IPS-NIHi7 (cell line): ENCODE measurements at regions not wholly inside any gene's neighbourhood (a gene's known extent, or its start where the extent isn't known, plus 50 kb on each side); places are given as distances from the start of the nearest gene placed in this dataset.
"Not testable (repeated sequence)": the region's sequence is repeated elsewhere in the genome, so short reads cannot be mapped to it uniquely, and the experiment has no call there.

Experiments used
- DNase-seq: peaks from one replicate; pipeline ENCODE4 v3.0.0; 2012; ENCODE audit warnings: mixed read lengths; ENCODE audit errors: extremely low spot score

GRCh38 chr6:138656364-138657064 is 117.1 kb upstream of the CCDC28A start:
- no peak for DNase-seq

- no peak for DNase-seq
Observed at GRCh38 chr6:138657065-138657425, 116.5 kb upstream of the CCDC28A start.

- DNase-seq, result no peak
Observed at GRCh38 chr6:138659998-138660397, 113.6 kb upstream of the CCDC28A start.

GRCh38 chr6:138662471-138662870 is 111.1 kb upstream of the CCDC28A start:
- no peak for DNase-seq

- DNase-seq, result no peak
Observed at GRCh38 chr6:138663892-138664291, 109.7 kb upstream of the CCDC28A start.

GRCh38 chr6:138664745-138665144 is 108.8 kb upstream of the CCDC28A start:
- DNase-seq, result no peak

GRCh38 chr6:138666636-138667035 is 106.9 kb upstream of the CCDC28A start:
- DNase-seq, result no peak

- no peak for DNase-seq
Observed at GRCh38 chr6:138667408-138667807, 106.2 kb upstream of the CCDC28A start.

GRCh38 chr6:138671351-138671750 is 102.2 kb upstream of the CCDC28A start:
- DNase-seq, result no peak

GRCh38 chr6:138673346-138674014 is 100.1 kb upstream of the CCDC28A start:
- no peak for DNase-seq

GRCh38 chr6:138674444-138674843 is 99.1 kb upstream of the CCDC28A start:
- not testable (repeated sequence) for DNase-seq

GRCh38 chr6:138677538-138677937 is 96.0 kb upstream of the CCDC28A start:
- no peak for DNase-seq

- no peak for DNase-seq
Observed at GRCh38 chr6:138678168-138678567, 95.4 kb upstream of the CCDC28A start.

- DNase-seq, result no peak
Observed at GRCh38 chr6:138680085-138680484, 93.5 kb upstream of the CCDC28A start.

GRCh38 chr6:138681627-138682026 is 91.9 kb upstream of the CCDC28A start:
- no peak for DNase-seq

GRCh38 chr6:138682704-138683527 is 90.7 kb upstream of the CCDC28A start:
- DNase-seq, result no peak

GRCh38 chr6:138685257-138685656 is 88.3 kb upstream of the CCDC28A start:
- DNase-seq, result no peak

- DNase-seq, result no peak
Observed at GRCh38 chr6:138685781-138686180, 87.8 kb upstream of the CCDC28A start.

GRCh38 chr6:138688580-138688979 is 85.0 kb upstream of the CCDC28A start:
- DNase-seq, result no peak

GRCh38 chr6:138689849-138690248 is 83.7 kb upstream of the CCDC28A start:
- no peak for DNase-seq

- no peak for DNase-seq
Observed at GRCh38 chr6:138690975-138691594, 82.5 kb upstream of the CCDC28A start.

GRCh38 chr6:138691595-138692057 is 81.9 kb upstream of the CCDC28A start:
- DNase-seq, result peak; percentile 31
